HuH-7.5 (cell line): ENCODE measurements at regions not wholly inside any gene's neighbourhood (a gene's known extent, or its start where the extent isn't known, plus 50 kb on each side); places are given as distances from the start of the nearest gene placed in this dataset.

ENCODE experiments used
- DNase-seq: peaks from one replicate; pipeline ENCODE4 v3.0.0; 2011; ENCODE audit warnings: low spot score

DNA sequence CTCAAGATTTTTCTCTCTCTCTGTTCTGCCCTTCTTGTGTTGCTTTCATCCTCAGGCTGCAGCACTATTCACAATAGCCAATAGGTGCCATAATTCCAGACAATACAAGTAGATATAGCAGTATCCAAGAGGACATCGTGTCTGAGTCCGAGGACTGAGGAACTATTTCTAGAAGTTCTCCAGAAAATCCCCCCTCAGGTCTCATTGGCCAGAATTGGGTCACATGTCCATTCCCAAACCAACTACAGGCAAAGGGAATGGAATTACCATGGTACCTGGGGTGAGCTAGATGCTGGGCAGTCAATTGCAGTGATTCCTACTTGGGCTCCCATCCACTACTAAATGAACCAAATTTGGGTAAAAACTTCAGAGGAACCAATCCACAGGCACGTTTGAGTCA, 301.9 kb upstream of the RASGEF1B start:
- DNase-seq = no peak

DNA sequence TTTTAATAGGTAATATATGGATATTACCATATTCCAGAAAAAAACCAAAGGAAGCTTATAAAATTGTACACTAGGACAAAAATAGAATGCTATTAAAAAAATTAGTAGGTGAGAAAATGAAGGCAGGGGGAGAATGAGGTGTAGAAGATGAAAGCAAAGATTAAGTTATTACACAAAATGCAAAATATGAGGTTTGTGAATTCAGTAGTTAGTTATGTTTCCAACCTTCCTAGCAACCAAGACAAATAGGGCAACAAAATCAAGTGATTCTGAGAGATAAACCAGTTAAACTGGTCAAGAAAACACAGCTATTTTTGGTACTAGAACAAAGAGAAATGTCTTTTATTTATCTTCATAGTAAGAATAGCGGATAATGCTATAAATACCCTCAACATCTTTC, 300.0 kb upstream of the RASGEF1B start:
- no peak for DNase-seq

DNA sequence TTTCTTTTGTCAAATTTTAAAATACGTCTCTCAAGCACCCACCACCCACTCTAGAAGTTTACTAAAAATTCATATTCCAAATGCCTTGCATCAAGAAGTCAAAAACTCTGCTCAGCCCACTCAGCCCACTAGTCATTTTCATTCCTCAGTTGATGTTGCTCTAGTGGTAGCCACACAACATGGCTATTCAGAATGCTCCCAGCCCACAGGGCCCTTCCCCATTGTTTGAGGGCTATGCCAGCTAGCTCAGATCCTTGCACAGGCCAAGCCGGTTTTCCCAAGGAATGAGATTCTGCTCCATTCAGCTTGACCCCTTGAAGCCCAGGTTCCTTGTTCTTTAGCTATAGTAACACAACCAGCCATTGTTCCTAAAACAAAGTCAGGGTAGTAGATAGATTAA, 297.5 kb upstream of the RASGEF1B start:
- no peak for DNase-seq

DNA sequence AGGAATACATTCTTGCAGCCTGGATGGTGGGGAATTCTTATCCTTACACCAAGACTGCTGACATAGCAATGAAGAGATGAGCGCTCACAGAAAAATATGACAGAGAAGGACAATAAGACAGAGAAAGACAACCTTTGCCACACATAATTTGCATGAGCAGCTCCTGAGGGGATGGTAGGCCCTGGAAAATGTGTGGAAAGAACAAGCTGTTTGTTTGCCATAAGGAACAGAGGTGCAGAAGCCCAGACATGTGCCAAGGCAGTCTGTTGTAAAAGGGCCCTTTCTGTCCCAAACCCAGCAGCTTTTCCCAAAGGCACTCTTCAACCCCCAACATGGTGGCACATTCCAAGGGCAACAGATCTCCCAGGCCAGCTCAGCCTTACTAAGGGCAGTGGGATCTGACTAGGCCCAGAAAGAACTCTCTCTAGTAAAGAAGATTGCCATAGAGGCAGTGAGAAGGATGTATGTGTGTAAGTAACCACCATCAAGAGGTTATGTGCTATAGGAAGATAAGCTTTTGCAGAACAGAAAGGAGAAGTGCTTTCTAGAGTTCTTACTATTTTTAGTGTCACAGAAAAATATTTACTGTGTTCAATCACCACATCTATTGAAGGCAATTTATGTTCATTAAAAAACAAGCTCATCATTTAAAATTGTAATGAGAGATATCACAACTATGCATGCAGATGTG, 287.0 kb upstream of the RASGEF1B start:
- DNase-seq = no peak

DNA sequence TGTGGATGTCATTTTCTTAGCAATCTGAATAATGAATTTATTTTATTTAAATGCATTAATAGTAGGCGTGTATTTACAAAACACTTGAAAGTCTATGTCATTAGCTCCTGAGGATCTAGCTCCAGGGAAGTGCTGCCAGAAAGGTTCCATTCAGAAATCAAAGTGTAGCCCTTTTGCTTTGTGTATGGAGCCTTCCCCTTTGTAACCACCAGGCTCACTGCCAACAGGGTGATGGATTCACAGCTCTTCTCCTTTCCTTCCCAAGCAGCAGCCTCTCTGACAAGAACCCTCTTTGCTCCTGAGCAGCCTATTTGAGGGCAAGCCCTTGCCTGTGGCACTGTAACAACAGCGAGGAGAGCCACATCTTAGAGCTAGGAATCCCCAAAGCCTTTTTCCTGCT, 286.0 kb upstream of the RASGEF1B start:
- no peak for DNase-seq

DNA sequence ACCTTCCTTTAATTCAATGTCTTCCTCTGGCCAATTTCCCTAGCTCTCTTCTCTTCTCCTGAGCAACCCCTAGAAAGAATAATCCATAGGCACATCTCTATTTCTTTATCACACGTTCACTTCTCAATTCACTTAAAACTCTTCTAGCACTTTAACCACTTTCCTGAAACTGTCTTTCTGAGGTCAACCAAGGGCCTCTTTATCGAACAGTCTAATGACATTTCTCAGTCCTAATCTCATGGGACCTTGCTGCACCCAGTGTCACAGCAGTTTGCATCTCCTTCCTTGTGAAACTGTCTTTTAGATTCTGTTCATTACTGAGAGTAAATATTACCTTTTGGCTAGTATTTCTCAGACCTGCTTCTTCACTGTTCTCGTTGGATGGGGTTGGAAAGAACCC, 285.3 kb upstream of the RASGEF1B start:
- no peak for DNase-seq

DNA sequence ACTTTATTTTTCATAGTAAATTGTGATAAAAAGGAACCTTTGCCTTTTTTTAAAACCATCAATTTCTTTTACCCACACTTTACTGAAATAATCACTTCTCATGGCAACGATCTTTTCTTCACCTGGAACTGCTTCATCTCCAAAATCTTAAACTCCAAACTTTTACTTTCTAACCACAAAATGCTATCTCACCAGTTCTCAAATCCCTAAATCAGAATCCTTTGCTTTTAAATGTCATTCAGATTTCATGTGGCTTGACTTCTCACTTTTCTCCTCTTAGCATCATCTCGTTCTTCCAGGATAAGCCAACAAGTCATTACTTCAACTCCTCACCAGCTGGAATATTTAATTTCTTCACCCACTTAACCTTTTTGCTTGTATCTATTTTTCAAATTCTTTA, 284.3 kb upstream of the RASGEF1B start:
- DNase-seq = no peak

DNA sequence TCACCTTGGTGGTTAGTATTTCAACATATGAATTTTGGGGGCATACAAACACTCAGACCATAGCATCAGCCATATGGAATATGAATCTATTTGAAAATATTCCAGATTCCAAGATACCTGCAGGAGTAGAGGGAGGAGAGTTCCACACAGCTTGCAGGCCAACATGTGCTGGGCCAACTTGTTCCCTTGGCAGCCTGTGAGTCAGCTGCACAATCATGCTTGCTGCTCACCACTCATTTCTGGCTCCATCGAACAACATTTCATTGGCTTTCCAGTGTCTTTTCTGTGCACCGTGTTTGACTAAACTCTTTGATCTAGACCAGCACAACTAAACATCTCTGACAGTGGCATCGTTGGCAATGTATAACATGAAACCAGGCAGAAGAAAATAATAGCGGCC, 282.5 kb upstream of the RASGEF1B start:
- no peak for DNase-seq

DNA sequence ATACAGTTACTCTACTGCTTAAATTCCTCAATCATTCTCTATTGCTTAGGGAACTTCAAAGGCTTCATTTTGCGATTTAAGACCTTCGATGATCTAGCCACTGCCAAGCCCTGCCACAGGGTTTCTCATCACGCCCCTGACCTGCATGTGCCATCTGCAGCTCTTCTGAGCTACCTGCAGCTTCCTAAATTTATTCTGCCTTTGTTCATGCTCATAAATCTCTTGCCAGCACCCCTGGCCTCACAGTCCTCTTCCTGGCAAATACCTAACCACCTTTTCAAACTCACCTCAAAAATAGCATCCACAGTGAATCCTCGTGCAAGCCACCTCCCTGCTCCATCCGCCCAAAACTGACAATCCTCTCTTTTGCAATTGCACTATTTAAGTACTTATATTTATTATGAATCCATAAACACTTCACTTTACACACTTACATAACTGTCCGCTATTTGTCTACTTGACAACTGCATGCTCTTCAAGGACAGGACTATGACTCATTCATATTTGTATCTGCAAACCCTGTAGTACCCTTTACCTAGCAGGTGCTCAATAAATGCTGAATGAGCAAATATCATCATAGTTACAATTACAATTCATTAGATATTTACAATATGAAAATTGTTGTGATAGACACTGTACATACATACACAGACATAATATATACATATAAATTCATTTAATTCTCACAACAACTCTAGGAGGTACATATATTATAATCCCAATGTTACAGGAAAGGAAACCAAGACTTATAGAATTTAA, 280.0 kb upstream of the RASGEF1B start:
- DNase-seq = no peak

DNA sequence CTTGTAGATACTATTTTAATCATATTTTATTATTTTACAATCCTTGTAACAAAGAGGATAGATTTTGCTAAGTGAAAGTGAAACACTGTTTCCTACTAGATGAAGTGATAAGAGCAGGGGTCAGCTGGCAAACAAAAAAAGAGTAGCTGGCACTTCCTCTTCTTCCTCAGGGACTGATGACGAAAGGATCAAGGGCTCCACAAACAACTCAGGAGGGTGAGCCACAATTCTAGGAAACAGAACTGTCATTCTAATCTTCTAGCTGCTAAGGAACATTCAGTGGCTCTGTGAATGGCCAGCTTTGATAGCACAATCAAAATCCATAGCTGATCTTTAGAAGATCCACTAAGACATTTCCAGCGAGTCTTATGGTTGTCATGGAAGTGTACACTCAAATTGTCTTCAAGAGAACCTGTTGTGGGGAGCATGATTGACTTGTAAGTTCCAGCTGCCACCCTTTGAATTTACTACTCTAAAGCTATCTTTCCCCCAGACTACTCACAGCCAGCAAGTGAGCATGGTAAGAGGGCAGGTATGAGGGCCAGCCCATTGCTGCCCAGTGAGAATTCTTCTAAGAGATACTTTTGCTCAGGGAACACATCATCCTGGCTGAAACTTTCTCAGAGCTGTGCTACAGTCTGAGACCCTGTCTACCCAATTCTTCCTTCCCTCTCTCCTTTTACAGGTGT, 275.7 kb upstream of the RASGEF1B start:
- DNase-seq = no peak

DNA sequence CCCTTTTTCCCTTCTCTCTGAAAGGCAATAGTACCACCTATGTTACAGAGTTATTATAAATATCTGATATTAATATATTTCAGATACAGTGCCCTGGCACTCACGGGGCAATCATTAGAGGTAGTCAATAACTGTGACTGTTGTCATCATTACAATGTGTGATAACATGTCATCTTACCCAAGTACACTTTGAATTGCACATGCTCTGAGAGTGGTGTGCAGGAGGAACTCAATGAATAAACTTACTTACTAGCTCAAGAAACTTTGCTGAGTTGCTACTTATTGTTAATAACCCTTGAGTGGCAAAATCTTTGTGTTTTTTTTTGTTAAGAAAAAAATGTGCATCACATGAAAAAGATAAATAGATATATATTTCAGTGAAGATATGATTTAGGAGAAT, 275.1 kb upstream of the RASGEF1B start:
- no peak for DNase-seq

DNA sequence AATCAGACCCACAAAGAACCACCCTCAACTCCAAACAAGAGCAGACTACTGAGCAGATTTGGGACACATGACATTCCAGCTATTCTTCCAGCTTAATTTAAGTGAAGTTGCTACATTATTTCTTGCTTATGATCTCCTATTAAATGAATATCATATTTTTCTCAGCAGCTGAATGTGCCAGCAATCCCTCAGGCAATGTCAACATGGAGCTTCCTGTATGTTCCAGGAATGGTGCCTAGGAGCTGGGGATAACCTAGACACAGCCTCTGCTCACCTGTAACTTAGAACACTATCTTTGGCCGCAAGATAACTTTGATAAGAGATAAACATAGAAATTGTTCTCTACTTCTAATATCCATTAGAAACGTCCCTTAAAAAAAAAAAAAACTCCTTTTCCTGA, 274.4 kb upstream of the RASGEF1B start:
- DNase-seq = no peak

DNA sequence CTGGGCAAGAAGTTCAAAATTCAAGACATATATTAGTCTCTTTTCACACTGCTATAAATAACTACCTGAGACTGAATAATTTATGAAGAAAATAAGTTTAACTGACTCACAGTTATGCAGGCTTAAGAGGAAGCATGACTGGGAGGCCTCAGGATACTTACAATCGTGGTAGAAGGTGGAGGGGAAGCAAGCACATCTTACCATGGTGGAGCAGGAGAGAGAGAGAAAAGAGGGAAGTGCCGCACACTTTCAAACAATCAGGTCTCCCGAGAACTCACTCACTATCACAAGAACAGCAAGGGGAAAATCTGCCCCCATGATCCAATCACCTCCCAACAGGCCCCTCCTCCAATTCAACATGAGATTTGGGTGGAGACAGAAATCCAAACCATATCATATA, 273.3 kb upstream of the RASGEF1B start:
- DNase-seq = no peak

DNA sequence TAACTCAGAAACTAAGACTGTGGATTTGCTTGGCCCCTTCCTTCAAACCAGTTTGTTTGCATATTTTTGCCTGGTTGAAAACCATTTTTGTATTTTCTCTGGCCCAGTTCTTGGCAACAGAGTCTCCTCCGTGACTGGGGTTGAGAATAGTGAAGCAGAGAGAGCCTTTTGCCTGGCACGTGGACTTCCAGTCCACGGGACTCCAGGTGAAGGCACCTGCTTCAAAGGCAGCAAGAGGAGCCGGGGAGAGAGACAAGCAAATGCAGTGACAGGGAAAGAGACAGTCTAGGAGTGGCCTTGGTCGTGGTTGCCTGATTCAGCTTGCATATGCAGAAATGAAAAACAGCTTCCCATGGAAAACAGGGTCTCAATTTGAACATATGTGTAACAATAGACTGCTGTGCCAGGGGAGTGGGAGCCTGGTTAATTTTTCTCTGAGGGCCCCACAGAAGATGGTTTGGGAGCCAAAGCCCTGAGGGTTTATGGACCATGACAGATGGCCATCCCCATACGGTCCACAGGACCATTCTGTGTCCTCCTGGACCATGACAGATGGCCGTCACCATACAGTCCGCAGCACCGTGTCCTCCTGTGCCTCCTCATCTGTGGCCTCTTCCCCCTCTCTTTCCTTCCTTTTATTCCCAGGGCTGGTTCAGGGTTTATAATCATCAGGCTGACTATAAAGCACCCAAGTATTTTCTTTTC, 272.2 kb upstream of the RASGEF1B start:
- DNase-seq = no peak

DNA sequence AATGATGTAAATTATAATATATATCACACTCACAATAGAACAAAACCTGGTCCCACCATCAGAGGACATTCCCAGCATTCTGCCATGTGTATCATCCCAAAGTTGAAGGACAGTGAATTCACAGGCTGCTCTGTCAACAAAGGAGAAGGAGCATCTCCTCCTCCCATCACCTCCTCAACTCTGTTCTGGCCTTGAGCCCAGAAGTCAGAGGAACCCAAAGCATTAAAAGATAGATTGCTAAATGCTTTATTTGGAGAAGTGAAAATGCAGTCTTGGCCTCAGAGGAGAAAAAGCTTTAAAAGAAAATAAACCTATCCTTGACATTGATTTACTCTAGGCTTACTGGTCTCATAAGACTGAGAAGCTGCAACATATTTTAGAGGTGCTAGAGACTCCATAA, 268.8 kb upstream of the RASGEF1B start:
- DNase-seq = no peak

DNA sequence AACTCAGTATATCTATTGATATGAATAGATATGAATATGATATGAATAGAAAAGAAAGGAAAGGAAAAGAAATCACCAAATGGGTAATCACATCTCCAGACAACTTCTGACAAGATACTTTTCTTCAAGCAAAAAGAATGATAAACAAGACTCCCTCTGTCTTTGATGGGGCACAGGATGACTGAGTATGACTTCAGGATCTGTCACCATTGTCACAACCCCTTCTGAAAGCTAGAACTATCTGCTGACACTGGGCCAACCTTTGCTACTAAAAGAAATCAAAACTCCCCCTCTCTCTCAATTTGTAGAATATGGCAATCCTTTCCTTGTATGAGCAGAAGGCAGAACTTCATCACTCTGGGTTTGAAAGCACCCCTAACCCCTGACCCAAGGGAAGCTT, 267.2 kb upstream of the RASGEF1B start:
- DNase-seq = no peak

DNA sequence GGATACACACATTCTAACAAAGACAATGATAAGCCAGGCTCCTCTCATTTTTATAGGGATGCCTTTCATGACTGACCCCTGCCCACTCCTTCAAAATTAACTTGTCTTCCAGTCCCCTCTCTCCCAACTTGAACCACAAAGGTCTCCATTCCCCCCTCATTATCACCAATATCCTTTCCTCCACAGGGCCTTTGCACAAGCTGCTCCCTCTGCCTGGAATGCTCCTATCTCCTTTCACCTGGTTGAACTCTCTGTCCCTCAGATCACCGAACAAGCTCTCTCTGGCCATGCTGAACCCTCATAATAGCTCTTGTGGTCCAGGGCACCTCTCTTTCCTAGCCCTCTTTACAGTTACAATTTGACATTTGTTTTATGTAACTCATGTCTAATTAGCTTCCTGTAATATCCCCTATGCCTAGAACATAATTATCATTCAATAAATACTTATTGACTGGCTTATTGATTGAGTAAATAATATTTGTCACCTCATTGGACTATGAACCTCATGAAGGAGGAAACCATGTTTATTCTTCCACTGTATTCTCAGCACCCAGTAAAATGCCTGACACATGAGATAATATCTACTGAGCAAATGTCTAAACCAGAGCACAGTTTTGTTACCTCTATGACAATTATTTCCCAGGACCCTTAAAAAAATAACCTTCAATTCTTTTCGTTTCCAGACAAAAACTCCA, 266.3 kb upstream of the RASGEF1B start:
- no peak for DNase-seq

DNA sequence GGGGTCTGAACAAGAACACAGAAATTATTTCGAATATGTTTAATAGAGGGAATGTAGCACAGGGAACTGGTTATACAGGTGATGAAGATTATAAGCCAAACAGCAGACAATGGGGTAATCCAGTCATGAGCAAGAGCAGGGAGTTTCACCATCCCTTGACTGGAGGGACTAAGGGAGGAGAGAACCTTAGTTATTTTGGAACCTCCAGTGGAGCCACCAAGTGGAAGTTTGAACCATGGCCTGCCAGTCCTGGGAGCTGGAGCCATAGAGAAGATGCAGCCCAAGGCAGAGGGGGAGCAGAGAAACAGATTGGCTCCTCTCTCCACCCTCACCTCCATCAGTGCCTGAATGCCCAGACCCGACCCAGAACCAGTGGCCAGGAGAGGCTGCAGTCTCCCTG, 264.6 kb upstream of the RASGEF1B start:
- DNase-seq = no peak

DNA sequence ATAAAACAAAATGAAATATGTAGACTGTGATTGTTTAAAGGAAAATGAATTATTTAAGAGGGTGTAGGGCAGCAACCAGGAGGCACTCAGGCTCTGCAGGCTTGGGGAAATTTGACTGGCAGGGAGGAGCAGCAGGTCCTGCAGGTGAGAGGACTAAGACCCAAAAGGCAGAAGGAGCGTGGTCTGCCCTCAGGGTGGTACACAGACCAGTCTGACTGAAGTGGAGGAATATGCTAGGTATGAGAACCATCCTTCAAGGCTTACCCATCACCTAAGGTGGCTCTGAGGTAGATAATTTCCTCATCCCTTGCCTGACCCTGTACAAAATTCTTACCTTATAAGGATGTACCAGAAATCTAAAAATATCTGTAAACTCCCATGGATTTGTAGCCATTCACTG, 261.3 kb upstream of the RASGEF1B start:
- no peak for DNase-seq

DNA sequence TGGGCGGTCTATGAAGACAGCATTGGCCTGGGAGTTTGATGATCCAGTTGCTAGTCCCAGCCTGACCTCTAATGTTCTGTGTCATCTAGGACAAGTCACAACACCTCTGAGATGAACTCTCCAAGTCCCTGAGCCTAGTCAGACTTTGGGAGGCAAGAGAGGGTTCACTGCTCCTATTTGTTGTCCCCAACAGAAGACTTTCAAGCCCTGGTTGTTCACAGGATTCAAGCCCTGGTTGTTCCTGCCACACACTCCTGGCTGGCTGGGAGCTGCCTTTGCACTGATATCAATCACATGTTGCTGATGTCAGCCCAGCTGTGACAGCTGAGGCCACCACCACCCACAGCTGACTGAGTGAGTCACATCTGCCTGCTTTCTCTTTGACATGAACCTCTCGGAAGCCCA, 253.2 kb upstream of the RASGEF1B start:
- DNase-seq = no peak

DNA sequence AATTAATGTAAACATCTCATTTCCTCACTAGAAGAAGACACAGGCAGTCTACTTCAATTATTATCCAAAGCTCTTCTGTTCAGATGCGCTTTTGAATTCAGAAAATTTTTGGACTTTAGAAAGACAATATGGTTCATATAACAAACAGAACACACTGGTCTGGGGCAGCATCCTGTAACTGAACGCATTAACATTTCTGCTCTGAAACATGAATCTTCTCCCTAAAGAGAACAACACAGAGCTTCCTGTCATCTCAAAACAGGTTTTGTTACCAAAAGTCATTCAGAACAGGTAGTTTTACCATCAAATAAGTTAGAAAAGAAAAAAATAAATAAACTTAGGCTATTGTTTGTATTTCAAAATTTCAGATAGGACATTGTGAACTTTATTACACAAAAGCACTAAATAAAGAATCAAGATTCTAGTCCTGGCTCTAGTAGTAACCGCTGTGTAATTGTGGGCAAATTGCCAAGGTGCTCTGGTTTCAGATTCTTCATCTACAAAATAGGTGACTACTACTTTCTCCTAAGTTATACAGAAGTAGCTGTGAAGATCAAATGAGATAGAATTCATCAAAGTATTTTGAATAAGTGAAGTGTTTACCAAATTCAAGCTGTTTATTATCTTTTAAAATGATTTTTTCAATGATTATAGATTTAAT, 252.3 kb upstream of the RASGEF1B start:
- no peak for DNase-seq
